Mammary epithelial cell (primary cell): ENCODE measurements at regions not wholly inside any gene's neighbourhood (a gene's known extent, or its start where the extent isn't known, plus 50 kb on each side); places are given as distances from the start of the nearest gene placed in this dataset.

ENCODE experiments used
- EZH2 ChIP-seq: IDR thresholded peaks from 2 replicates; pipeline ENCODE4 v1.6.1; 2012; ENCODE audit warnings: low read length, inconsistent platforms, borderline replicate concordance
- TF ChIP-seq, protein P1 (sequence below), 2 donors: IDR thresholded peaks in 1 of 2; conservative IDR thresholded peaks in 1 of 2; 2 replicates each; pipeline ENCODE4 v1.5.1; 2011 to 2012; ENCODE audit warnings: inconsistent platforms in 2 of 2, low read length in 2 of 2, mild to moderate bottlenecking in 2 of 2, control low read depth in 1 of 2, low read depth in 1 of 2; ENCODE audit not compliant: insufficient read depth in 1 of 2; ENCODE audit errors: extremely low read depth in 1 of 2

DNA sequence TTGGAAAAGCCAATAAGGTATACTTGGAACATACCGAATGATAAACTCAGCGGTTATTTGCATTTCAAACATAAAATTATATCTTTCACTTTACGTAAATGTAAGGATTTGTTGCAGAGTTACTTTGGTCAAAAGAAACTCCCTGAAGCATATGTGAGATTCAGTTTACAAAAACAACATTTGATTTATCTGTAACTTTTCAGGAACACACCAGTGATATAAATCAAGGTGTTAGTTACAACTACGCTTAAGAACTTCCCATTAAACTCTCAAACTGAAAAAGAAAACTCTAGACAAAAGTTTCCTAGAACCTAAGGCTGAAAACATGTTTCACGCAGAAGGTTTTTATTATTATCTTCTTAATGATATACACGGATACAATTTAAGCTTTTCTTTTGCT is 110.6 kb upstream of the MEIS1 start:
- TF ChIP-seq, protein P1, sequence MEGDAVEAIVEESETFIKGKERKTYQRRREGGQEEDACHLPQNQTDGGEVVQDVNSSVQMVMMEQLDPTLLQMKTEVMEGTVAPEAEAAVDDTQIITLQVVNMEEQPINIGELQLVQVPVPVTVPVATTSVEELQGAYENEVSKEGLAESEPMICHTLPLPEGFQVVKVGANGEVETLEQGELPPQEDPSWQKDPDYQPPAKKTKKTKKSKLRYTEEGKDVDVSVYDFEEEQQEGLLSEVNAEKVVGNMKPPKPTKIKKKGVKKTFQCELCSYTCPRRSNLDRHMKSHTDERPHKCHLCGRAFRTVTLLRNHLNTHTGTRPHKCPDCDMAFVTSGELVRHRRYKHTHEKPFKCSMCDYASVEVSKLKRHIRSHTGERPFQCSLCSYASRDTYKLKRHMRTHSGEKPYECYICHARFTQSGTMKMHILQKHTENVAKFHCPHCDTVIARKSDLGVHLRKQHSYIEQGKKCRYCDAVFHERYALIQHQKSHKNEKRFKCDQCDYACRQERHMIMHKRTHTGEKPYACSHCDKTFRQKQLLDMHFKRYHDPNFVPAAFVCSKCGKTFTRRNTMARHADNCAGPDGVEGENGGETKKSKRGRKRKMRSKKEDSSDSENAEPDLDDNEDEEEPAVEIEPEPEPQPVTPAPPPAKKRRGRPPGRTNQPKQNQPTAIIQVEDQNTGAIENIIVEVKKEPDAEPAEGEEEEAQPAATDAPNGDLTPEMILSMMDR (conservative IDR thresholded peaks at IDR 0.05 in 1 of 2, IDR thresholded peaks at IDR 0.05 in 1 of 2; ENCODE audit: extremely low read depth in 1 of 2, insufficient read depth in 1 of 2, low read depth in 1 of 2, low read length in 2 of 2): no peak
- no peak for TF ChIP-seq EZH2
